ENCODE measurements at regions not wholly inside any gene's neighbourhood (a gene's known extent, or its start where the extent isn't known, plus 50 kb on each side); places are given as distances from the start of the nearest gene placed in this dataset.

GRCh38 chr12:84607170-84607819 is 305.3 kb downstream of the SLC6A15 start:
- no peaks in the 10 kb centered on the region for H3K9me3 ChIP-seq
- intact Hi-C loops (cut with DNase I; ENCODE audit: low total_unique reads) = no loop called here
- H3K36me3 ChIP-seq (ENCODE audit: low read depth, missing control alignments) = no peaks in the 10 kb centered on the region
- no peak overlapping the region for H3K27ac ChIP-seq
- H3K27me3 ChIP-seq = no peaks in the 10 kb centered on the region
- no peak for TF ChIP-seq CTCF (IDR thresholded peaks at IDR 0.05)
- no peak for TF ChIP-seq POLR2A (IDR thresholded peaks at IDR 0.05)
- no peak for DNase-seq
- WGBS, 2 donors = 94 to 95% methylated on average over 1 of the region's 1 CpG
- no peak overlapping the region for H3K4me3 ChIP-seq
- no peaks in the 10 kb centered on the region for H3K4me1 ChIP-seq

GRCh38 chr12:84605983-84606382 is 306.6 kb downstream of the SLC6A15 start:
- TF ChIP-seq CTCF (IDR thresholded peaks at IDR 0.05) (no peak), POLR2A (IDR thresholded peaks at IDR 0.05) (no peak)
- intact Hi-C loops (cut with DNase I; ENCODE audit: low total_unique reads) = no loop called here
- no peaks in the 10 kb centered on the region for H3K4me1 ChIP-seq
- no peaks in the 10 kb centered on the region for H3K27me3 ChIP-seq
- 95 to 96% methylated on average over 2 of the region's 2 CpGs for WGBS, 2 donors
- H3K4me3 ChIP-seq = no peak overlapping the region
- H3K9me3 ChIP-seq = no peaks in the 10 kb centered on the region
- no peaks in the 10 kb centered on the region for H3K36me3 ChIP-seq (ENCODE audit: low read depth, missing control alignments)
- H3K27ac ChIP-seq = no peak overlapping the region
- no peak for DNase-seq

- H3K27me3 ChIP-seq = no peaks in the 10 kb centered on the region
- intact Hi-C loops (cut with DNase I; ENCODE audit: low total_unique reads) = no loop called here
Measured at GRCh38 chr12:84604551-84604950, 308.0 kb downstream of the SLC6A15 start.

GRCh38 chr12:84603484-84604248 is 308.9 kb downstream of the SLC6A15 start:
- Histone ChIP-seq H3K4me1 (no peaks in the 10 kb centered on the region), H3K9me3 (no peaks in the 10 kb centered on the region), H3K27ac (no peak overlapping the region), H3K36me3 (ENCODE audit: low read depth, missing control alignments) (no peaks in the 10 kb centered on the region), H3K4me3 (no peak overlapping the region), H3K27me3 (no peaks in the 10 kb centered on the region)
- TF ChIP-seq POLR2A (IDR thresholded peaks at IDR 0.05) (no peak), CTCF (IDR thresholded peaks at IDR 0.05) (no peak)
- no peak for DNase-seq
- 78 to 80% methylated on average over 2 of the region's 2 CpGs for WGBS, 2 donors
- intact Hi-C loops (cut with DNase I; ENCODE audit: low total_unique reads) = no loop called here

More at GRCh38 chr12:84604551-84604950, 308.0 kb downstream of the SLC6A15 start:
- Histone ChIP-seq H3K36me3 (ENCODE audit: low read depth, missing control alignments) (no peaks in the 10 kb centered on the region), H3K4me3 (no peak overlapping the region), H3K9me3 (no peaks in the 10 kb centered on the region), H3K4me1 (no peaks in the 10 kb centered on the region), H3K27ac (no peak overlapping the region)
- TF ChIP-seq POLR2A (IDR thresholded peaks at IDR 0.05) = no peak
- no peak for DNase-seq

- Histone ChIP-seq H3K27ac (no peak overlapping the region), H3K9me3 (no peaks in the 10 kb centered on the region), H3K4me3 (no peak overlapping the region), H3K4me1 (no peaks in the 10 kb centered on the region), H3K27me3 (no peaks in the 10 kb centered on the region), H3K36me3 (ENCODE audit: low read depth, missing control alignments) (no peaks in the 10 kb centered on the region)
- TF ChIP-seq POLR2A (IDR thresholded peaks at IDR 0.05) (no peak), CTCF (IDR thresholded peaks at IDR 0.05) (no peak)
- WGBS, 2 donors = 76 to 81% methylated on average over 3 of the region's 3 CpGs
- intact Hi-C loops (cut with DNase I; ENCODE audit: low total_unique reads) = no loop called here
- no peak for DNase-seq
Measured at GRCh38 chr12:84601483-84601882, 311.1 kb downstream of the SLC6A15 start.
